CD4-positive, alpha-beta T cell (primary cell): ENCODE measurements at regions not wholly inside any gene's neighbourhood (a gene's known extent, or its start where the extent isn't known, plus 50 kb on each side); places are given as distances from the start of the nearest gene placed in this dataset.

ENCODE experiments used
- ATAC-seq: fragments of 200-7000 bp; cut with Tn5 transposase; one replicate; pipeline ENCODE4 v1.10.0; 2022; ENCODE audit warnings: mild to moderate bottlenecking; ENCODE audit not compliant: poor library complexity
- CTCF ChIA-PET: fragments of 350-600 bp; sonication (Branson Sonifier 250); formaldehyde crosslinking; loops from one replicate; lab custom pipeline; 2021; ENCODE audit warnings: antibody characterized with exemption, inconsistent platforms; lab: Charles Lee
- POLR2A ChIA-PET: fragments of 350-600 bp; sonication (Branson Sonifier 250); formaldehyde crosslinking; loops from one replicate; lab custom pipeline; 2021; ENCODE audit warnings: antibody characterized with exemption, inconsistent platforms; lab: Charles Lee
- DNase-seq, 14 experiments: peaks; one replicate each; pipeline ENCODE4 v3.0.0-alpha.2; 2013 to 2020; ENCODE audit warnings: mixed read lengths in 2 of 14
- H3K27ac ChIP-seq, 2 donors: one replicate each; pipeline versions ENCODE4 v1.5.1 to v1.7.0; 2013; ENCODE audit warnings: low read length in 2 of 2, low read depth in 1 of 2, mild to moderate bottlenecking in 1 of 2
- H3K27me3 ChIP-seq, 2 experiments: 1 replicate in 1 of 2; 2 replicates in 1 of 2; pipeline versions ENCODE4 v1.6.1 to v1.7.0; 2013; ENCODE audit warnings: low read length in 2 of 2, control low read depth in 1 of 2, mild to moderate bottlenecking in 1 of 2, moderate library complexity in 1 of 2; ENCODE audit not compliant: insufficient read depth in 2 of 2, control insufficient read depth in 1 of 2
- H3K36me3 ChIP-seq: one replicate; pipeline ENCODE4 v1.6.1; 2013; ENCODE audit warnings: low read length, control low read depth; ENCODE audit not compliant: insufficient read depth
- H3K4me1 ChIP-seq: one replicate; pipeline ENCODE4 v1.6.1; 2013; ENCODE audit warnings: low read length, control low read depth; ENCODE audit not compliant: insufficient read depth
- H3K4me3 ChIP-seq: one replicate; pipeline ENCODE4 v1.5.1; 2013; ENCODE audit warnings: mild to moderate bottlenecking, low read length, moderate library complexity
- H3K9me3 ChIP-seq, 2 experiments: 1 replicate in 1 of 2; 2 replicates in 1 of 2; pipeline versions ENCODE4 v1.6.1 to v1.7.0; 2013; ENCODE audit warnings: low read length in 2 of 2, mild to moderate bottlenecking in 2 of 2, control low read depth in 1 of 2, moderate library complexity in 1 of 2; ENCODE audit not compliant: control insufficient read depth in 1 of 2, insufficient read depth in 1 of 2
- H3K27ac Mint-ChIP-seq: one replicate; pipeline ENCODE4 v1.8.0; 2020; ENCODE audit warnings: mixed read lengths
- H3K27me3 Mint-ChIP-seq: one replicate; pipeline ENCODE4 v1.8.0; 2021; ENCODE audit warnings: mixed read lengths
- H3K36me3 Mint-ChIP-seq: one replicate; pipeline ENCODE4 v1.8.0; 2021; ENCODE audit warnings: low read depth, mixed read lengths
- H3K4me1 Mint-ChIP-seq: one replicate; pipeline ENCODE4 v1.8.0; 2021; ENCODE audit warnings: low read depth, mixed read lengths
- H3K4me3 Mint-ChIP-seq: one replicate; pipeline ENCODE4 v1.8.0; 2020; ENCODE audit warnings: mild to moderate bottlenecking, mixed read lengths
- H3K9me3 Mint-ChIP-seq: one replicate; pipeline ENCODE4 v1.8.0; 2020; ENCODE audit warnings: mixed read lengths
- CTCF ChIP-seq: fragments of 200-600 bp; IDR thresholded peaks from one replicate; pipeline ENCODE4 v1.8.0; 2022; ENCODE audit warnings: antibody characterized with exemption, mild to moderate bottlenecking
- intact Hi-C, 2 experiments: fragments of 100-400 bp; cut with DNase I in 1 of 2; cut with micrococcal nuclease in 1 of 2; formaldehyde crosslinking; loops; one replicate each; pipeline versions ENCODE4 v1.15.1 to v1.9.0; 2023 to 2025; cut with DNase I, micrococcal nuclease

GRCh38 chr1:191260056-191260455 is 782.4 kb upstream of the BRINP3 start:
- no peak for ATAC-seq
- Histone ChIP-seq H3K4me1 (no peaks in the 10 kb centered on the region), H3K4me3 (no peak overlapping the region), H3K27ac (no peak overlapping the region), H3K9me3 (no peaks in the 10 kb centered on the region), H3K36me3 (no peaks in the 10 kb centered on the region), H3K27me3 (no peaks in the 10 kb centered on the region)
- Mint-ChIP-seq H3K4me3 (no peak overlapping the region), H3K9me3 (peaks cover 5% of the 10 kb centered on the region), H3K27me3 (no peaks in the 10 kb centered on the region), H3K36me3 (no peaks in the 10 kb centered on the region), H3K4me1 (no peaks in the 10 kb centered on the region), H3K27ac (no peak overlapping the region)
- no peak for DNase-seq
- TF ChIP-seq CTCF: no peak
- POLR2A ChIA-PET: no interaction called here
- CTCF ChIA-PET: no interaction called here
- intact Hi-C loops: no loop called here

GRCh38 chr1:191261111-191261510 is 783.4 kb upstream of the BRINP3 start:
- Histone ChIP-seq H3K27ac (no peak overlapping the region), H3K4me3 (no peak overlapping the region), H3K36me3 (no peaks in the 10 kb centered on the region), H3K4me1 (no peaks in the 10 kb centered on the region), H3K27me3 (no peaks in the 10 kb centered on the region), H3K9me3 (no peaks in the 10 kb centered on the region)
- intact Hi-C loops: no loop called here
- no peak overlapping the region for H3K27ac Mint-ChIP-seq
- peaks cover 11% of the 10 kb centered on the region for H3K9me3 Mint-ChIP-seq
- ChIA-PET POLR2A (no interaction called here), CTCF (no interaction called here)
- no peaks in the 10 kb centered on the region for H3K4me1 Mint-ChIP-seq
- H3K4me3 Mint-ChIP-seq: no peak overlapping the region
- no peaks in the 10 kb centered on the region for H3K27me3 Mint-ChIP-seq
- TF ChIP-seq CTCF: no peak
- no peaks in the 10 kb centered on the region for H3K36me3 Mint-ChIP-seq
- DNase-seq (no peak), ATAC-seq (no peak)

GRCh38 chr1:191279266-191279800 is 801.7 kb upstream of the BRINP3 start:
- Histone ChIP-seq H3K27ac (no peak overlapping the region), H3K9me3 (peaks cover 8 to 10% of the 10 kb centered on the region in 2 experiments), H3K4me3 (no peak overlapping the region), H3K36me3 (no peaks in the 10 kb centered on the region), H3K4me1 (no peaks in the 10 kb centered on the region), H3K27me3 (no peaks in the 10 kb centered on the region)
- peaks cover 23% of the 10 kb centered on the region for H3K9me3 Mint-ChIP-seq
- H3K4me3 Mint-ChIP-seq: no peak overlapping the region
- ChIA-PET POLR2A (no interaction called here), CTCF (no interaction called here)
- ATAC-seq (no peak), DNase-seq (no peak)
- no peak for TF ChIP-seq CTCF
- H3K27me3 Mint-ChIP-seq: no peaks in the 10 kb centered on the region
- intact Hi-C loops: no loop called here
- no peaks in the 10 kb centered on the region for H3K36me3 Mint-ChIP-seq
- no peak overlapping the region for H3K27ac Mint-ChIP-seq
- H3K4me1 Mint-ChIP-seq: no peaks in the 10 kb centered on the region
